Liver (tissue), 8 donors: ENCODE measurements at regions not wholly inside any gene's neighbourhood (a gene's known extent, or its start where the extent isn't known, plus 50 kb on each side); places are given as distances from the start of the nearest gene placed in this dataset.

Source experiments
- DNase-seq: peaks from one replicate; pipeline ENCODE4 v3.0.0-alpha.2; 2017; ENCODE audit warnings: low spot score
- H3K27ac ChIP-seq, 2 donors: one replicate each; pipeline ENCODE4 v1.7.0; 2013; ENCODE audit warnings: inconsistent platforms in 2 of 2, low read length in 2 of 2, control low read depth in 1 of 2, low read depth in 1 of 2, mild to moderate bottlenecking in 1 of 2
- H3K27me3 ChIP-seq, 4 donors: one replicate each; pipeline versions ENCODE4 v1.6.1 to v1.7.0; 2013; ENCODE audit warnings: low read length in 3 of 4, inconsistent platforms in 1 of 4, mild to moderate bottlenecking in 1 of 4, moderate library complexity in 1 of 4; ENCODE audit not compliant: control insufficient read depth in 4 of 4, insufficient read depth in 4 of 4
- H3K36me3 ChIP-seq, 4 donors: one replicate each; pipeline versions ENCODE4 v1.6.1 to v1.7.0; 2013; ENCODE audit warnings: low read length in 3 of 4, mild to moderate bottlenecking in 3 of 4, low read depth in 1 of 4, moderate library complexity in 1 of 4; ENCODE audit not compliant: control insufficient read depth in 4 of 4, insufficient read depth in 3 of 4
- H3K4me1 ChIP-seq, 4 donors: one replicate each; pipeline versions ENCODE4 v1.6.1 to v1.7.0; 2013; ENCODE audit warnings: low read length in 3 of 4, mild to moderate bottlenecking in 3 of 4, moderate library complexity in 1 of 4; ENCODE audit not compliant: control insufficient read depth in 4 of 4, insufficient read depth in 4 of 4
- H3K4me3 ChIP-seq, 3 donors: one replicate each; pipeline versions ENCODE4 v1.6.1 to v1.7.0; 2013; ENCODE audit warnings: low read length in 3 of 3, control low read depth in 1 of 3, low read depth in 1 of 3, mild to moderate bottlenecking in 1 of 3
- H3K9ac ChIP-seq, 2 donors: one replicate each; pipeline ENCODE4 v1.7.0; 2013; ENCODE audit warnings: low read length in 2 of 2, mild to moderate bottlenecking in 2 of 2, moderate library complexity in 2 of 2, control low read depth in 1 of 2, low read depth in 1 of 2
- H3K9me3 ChIP-seq, 4 donors: one replicate each; pipeline versions ENCODE4 v1.6.1 to v1.7.0; 2013; ENCODE audit warnings: low read length in 3 of 4; ENCODE audit not compliant: control insufficient read depth in 4 of 4
- CTCF ChIP-seq: fragments of 150-350 bp; IDR thresholded peaks from 2 replicates; pipeline ENCODE4 v1.5.1; 2017; ENCODE audit warnings: improper control_type of control experiment, low read depth, low read length; ENCODE audit not compliant: missing input control
- EGR1 ChIP-seq, 2 donors: IDR thresholded peaks; 2 replicates each; pipeline ENCODE4 v1.6.1; 2016 to 2018; ENCODE audit warnings: antibody characterized with exemption in 2 of 2, low read depth in 2 of 2
- FOXA2 ChIP-seq: IDR thresholded peaks from 2 replicates; pipeline ENCODE4 v1.6.1; 2016; ENCODE audit warnings: antibody characterized with exemption
- GABPA ChIP-seq, 2 donors: IDR thresholded peaks in 1 of 2; conservative IDR thresholded peaks in 1 of 2; 2 replicates each; pipeline ENCODE4 v1.6.1; 2016; ENCODE audit warnings: antibody characterized with exemption in 2 of 2, mild to moderate bottlenecking in 1 of 2, moderate library complexity in 1 of 2
- HNF4G ChIP-seq: IDR thresholded peaks from 2 replicates; pipeline ENCODE4 v1.6.1; 2016; ENCODE audit warnings: antibody characterized with exemption
- JUND ChIP-seq, 2 donors: IDR thresholded peaks; 2 replicates each; pipeline ENCODE4 v1.6.1; 2016; ENCODE audit warnings: antibody characterized with exemption in 2 of 2
- NR2F2 ChIP-seq: IDR thresholded peaks from 2 replicates; pipeline ENCODE4 v1.6.1; 2016; ENCODE audit warnings: antibody characterized with exemption
- RAD21 ChIP-seq, 2 donors: IDR thresholded peaks; 2 replicates each; pipeline ENCODE4 v1.6.1; 2016; ENCODE audit warnings: antibody characterized with exemption in 2 of 2, mild to moderate bottlenecking in 2 of 2
- RXRA ChIP-seq, 2 donors: IDR thresholded peaks; 2 replicates each; pipeline ENCODE4 v1.6.1; 2017 to 2018; ENCODE audit warnings: antibody characterized with exemption in 2 of 2, mild to moderate bottlenecking in 1 of 2
- SP1 ChIP-seq: IDR thresholded peaks from 2 replicates; pipeline ENCODE4 v1.6.1; 2018; ENCODE audit warnings: antibody characterized with exemption, mild to moderate bottlenecking
- TAF1 ChIP-seq: conservative IDR thresholded peaks from 2 replicates; pipeline ENCODE4 v1.6.1; 2016; ENCODE audit warnings: antibody characterized with exemption, mild to moderate bottlenecking
- YY1 ChIP-seq: IDR thresholded peaks from 2 replicates; pipeline ENCODE4 v1.6.1; 2016; ENCODE audit warnings: antibody characterized with exemption, mild to moderate bottlenecking
- ZBTB33 ChIP-seq: IDR thresholded peaks from 2 replicates; pipeline ENCODE4 v1.6.1; 2016; ENCODE audit warnings: antibody characterized with exemption
- WGBS: extraction: QIAGEN DNeasy Blood & Tissue Kit; methylation state at CpG from one replicate; pipeline ENCODE4 v1.1.7; 2013; 5-methylcytosine and 5-hydroxymethylcytosine counted together
- TF ChIP-seq, protein P1 (sequence below): IDR thresholded peaks from 2 replicates; pipeline ENCODE4 v1.6.1; 2016; ENCODE audit warnings: antibody characterized with exemption, mild to moderate bottlenecking
- TF ChIP-seq, protein P2 (sequence below): IDR thresholded peaks from 2 replicates; pipeline ENCODE4 v1.6.1; 2016; ENCODE audit warnings: antibody characterized with exemption
- donor health status: healthy.
- donor health status: healthy.
- donor health status: healthy.
- donor health status: healthy.
- donor health status: healthy.

- Histone ChIP-seq H3K36me3 (no peaks in the 10 kb centered on the region), H3K9me3 (no peaks in the 10 kb centered on the region), H3K4me1 (no peaks in the 10 kb centered on the region), H3K27ac (no peak overlapping the region), H3K4me3 (no peak overlapping the region), H3K9ac (no peak overlapping the region), H3K27me3 (no peaks in the 10 kb centered on the region)
- no peak for TF ChIP-seq JUND (IDR thresholded peaks at IDR 0.05)
- no peak for TF ChIP-seq TAF1
- TF ChIP-seq YY1: no peak
- no peak for TF ChIP-seq NR2F2
- no peak for TF ChIP-seq HNF4G
- no peak for TF ChIP-seq SP1
- no peak for TF ChIP-seq RXRA (IDR thresholded peaks at IDR 0.05)
- no peak for TF ChIP-seq EGR1 (IDR thresholded peaks at IDR 0.05; ENCODE audit: low read depth in 2 of 2)
- TF ChIP-seq FOXA2: no peak
- TF ChIP-seq CTCF: no peak
- TF ChIP-seq, protein P1, sequence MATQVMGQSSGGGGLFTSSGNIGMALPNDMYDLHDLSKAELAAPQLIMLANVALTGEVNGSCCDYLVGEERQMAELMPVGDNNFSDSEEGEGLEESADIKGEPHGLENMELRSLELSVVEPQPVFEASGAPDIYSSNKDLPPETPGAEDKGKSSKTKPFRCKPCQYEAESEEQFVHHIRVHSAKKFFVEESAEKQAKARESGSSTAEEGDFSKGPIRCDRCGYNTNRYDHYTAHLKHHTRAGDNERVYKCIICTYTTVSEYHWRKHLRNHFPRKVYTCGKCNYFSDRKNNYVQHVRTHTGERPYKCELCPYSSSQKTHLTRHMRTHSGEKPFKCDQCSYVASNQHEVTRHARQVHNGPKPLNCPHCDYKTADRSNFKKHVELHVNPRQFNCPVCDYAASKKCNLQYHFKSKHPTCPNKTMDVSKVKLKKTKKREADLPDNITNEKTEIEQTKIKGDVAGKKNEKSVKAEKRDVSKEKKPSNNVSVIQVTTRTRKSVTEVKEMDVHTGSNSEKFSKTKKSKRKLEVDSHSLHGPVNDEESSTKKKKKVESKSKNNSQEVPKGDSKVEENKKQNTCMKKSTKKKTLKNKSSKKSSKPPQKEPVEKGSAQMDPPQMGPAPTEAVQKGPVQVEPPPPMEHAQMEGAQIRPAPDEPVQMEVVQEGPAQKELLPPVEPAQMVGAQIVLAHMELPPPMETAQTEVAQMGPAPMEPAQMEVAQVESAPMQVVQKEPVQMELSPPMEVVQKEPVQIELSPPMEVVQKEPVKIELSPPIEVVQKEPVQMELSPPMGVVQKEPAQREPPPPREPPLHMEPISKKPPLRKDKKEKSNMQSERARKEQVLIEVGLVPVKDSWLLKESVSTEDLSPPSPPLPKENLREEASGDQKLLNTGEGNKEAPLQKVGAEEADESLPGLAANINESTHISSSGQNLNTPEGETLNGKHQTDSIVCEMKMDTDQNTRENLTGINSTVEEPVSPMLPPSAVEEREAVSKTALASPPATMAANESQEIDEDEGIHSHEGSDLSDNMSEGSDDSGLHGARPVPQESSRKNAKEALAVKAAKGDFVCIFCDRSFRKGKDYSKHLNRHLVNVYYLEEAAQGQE: no peak
- no peak for DNase-seq
- 65% methylated on average over 6 of the region's 6 CpGs for WGBS
These were observed 60.6 kb downstream of the POU3F3 start for GRCh38 chr2:104914509-104914908.

DNA sequence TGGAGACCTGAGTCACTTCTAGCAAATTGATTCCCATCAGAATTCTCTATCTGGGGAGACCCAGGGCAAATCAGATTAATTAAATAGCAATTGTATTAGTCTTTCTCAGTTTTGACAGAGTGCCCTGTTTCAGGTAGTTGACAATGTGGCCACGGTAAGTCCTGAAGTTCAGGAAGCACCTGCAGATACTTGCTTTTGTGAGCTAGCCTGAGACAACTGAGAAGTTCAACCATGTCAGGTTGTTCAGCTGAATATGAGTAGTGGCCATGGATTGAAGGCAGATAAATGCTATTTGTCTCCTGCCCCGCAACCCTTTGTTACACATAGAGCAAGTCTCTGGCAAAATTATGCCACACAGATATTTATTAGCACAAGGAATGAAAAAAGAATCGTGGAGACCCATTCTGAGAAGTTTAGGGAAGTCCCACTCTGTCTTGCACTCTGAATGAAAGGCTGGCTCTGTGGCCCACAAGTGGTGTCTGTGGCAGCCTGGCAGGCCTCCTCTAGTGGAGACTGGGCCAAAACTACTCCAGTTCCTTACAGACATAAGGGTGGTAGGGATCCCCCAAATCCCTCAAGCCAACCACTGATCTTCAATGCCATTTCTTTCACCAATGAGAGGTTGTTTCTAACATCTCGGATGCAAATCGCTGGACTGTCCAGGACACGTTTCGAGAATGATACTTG is 61.3 kb downstream of the POU3F3 start:
- Histone ChIP-seq H3K27me3 (no peaks in the 10 kb centered on the region), H3K36me3 (no peaks in the 10 kb centered on the region), H3K4me1 (no peaks in the 10 kb centered on the region), H3K4me3 (no peak overlapping the region), H3K9ac (no peak overlapping the region), H3K9me3 (no peaks in the 10 kb centered on the region), H3K27ac (no peak overlapping the region)
- no peak for DNase-seq
- 86% methylated on average over 7 of the region's 7 CpGs for WGBS
- TF ChIP-seq JUND (IDR thresholded peaks at IDR 0.05) (no peak), SP1 (no peak), CTCF (no peak), RAD21 (IDR thresholded peaks at IDR 0.05) (no peak), GABPA (IDR thresholded peaks at IDR 0.05 in 1 of 2, conservative IDR thresholded peaks at IDR 0.05 in 1 of 2) (no peak), RXRA (IDR thresholded peaks at IDR 0.05) (no peak), ZBTB33 (no peak), TAF1 (no peak)
- TF ChIP-seq, protein P2, sequence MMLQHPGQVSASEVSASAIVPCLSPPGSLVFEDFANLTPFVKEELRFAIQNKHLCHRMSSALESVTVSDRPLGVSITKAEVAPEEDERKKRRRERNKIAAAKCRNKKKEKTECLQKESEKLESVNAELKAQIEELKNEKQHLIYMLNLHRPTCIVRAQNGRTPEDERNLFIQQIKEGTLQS: no peak
